ENCODE measurements at regions not wholly inside any gene's neighbourhood (a gene's known extent, or its start where the extent isn't known, plus 50 kb on each side); places are given as distances from the start of the nearest gene placed in this dataset.
"Not testable (repeated sequence)": the region's sequence is repeated elsewhere in the genome, so short reads cannot be mapped to it uniquely, and the experiment has no call there.

GRCh38 chr3:26763723-26764122 lies 141.2 kb downstream of the LRRC3B start:
- DNase-seq: no peak

DNA sequence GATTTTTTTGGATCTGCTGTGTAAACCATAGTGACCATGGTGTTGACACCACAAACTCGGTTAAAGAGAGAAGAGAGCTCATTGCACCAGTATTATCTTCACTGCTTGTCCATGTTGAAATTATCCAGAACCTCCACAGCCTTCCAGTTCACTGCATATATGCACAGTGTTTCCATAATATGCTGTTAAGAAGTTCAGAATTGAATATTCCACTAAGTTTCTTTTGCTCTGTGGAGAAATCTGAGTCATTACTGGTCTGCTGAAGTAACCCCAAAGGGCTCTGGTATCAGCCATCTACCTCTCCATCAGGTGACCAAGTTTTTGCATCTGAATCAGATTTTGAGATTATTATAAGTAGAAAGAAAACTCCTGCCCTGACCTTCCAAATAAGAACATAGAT lies 143.5 kb downstream of the LRRC3B start:
- no peak for DNase-seq

DNA sequence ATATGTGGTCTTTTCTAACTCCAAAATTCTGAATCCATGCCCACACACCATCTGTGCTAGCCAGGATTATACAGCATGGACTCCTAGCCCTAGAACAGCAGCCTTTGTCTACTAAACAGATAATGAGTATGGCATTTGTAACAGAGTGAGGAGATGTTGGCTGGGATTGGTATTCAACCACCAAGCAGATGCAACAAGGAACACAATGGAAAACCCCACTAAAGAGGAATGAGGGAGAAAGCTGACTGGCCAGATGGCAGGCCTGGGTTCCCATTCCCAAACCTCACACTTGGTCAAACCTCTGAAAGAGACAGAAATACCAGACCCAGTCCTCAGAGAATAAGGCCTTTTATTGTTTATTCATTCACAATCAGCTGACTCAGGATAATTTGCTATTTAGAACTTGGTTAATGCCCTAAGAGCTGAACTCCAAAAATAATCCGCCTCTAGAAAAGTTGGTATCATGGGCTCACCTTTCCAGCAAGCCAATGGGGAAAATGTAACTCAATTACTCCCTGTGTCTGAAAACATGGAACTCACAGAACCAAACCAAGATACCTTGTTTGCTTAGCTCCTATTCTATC lies 145.6 kb downstream of the LRRC3B start:
- no peak for DNase-seq

DNA sequence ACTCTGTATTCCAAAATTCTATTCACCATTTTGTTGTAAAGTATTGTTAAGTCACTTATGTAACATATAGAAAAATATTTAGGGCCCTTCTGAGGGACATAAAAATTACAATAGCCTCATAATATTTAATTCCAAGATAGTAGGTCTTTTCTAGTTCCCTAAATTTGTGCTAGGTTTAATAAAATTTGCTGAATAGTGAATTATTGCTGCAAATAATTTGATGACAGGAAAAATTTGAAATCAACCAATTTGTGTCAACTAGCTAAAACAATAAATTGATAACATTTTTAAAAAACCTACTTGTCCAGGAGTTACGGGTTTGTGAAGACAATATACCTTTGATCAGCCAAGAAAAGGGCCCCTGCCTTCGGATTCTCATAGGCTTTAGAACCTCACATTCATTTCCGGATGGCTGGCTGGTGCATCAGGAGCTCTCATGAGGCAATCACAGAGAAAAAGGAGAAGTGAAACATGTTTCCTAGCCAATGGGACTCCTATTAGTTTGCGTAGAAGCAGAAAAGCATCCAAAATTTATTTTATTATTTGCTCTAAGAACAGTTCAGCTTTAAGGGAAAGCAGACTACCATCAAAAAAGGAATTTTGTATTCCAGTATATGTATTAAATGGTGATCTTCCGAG lies 177.2 kb downstream of the LRRC3B start:
- DNase-seq: no peak

- no peak for DNase-seq
These were observed 184.7 kb downstream of the LRRC3B start for GRCh38 chr3:26807272-26807671.

DNA sequence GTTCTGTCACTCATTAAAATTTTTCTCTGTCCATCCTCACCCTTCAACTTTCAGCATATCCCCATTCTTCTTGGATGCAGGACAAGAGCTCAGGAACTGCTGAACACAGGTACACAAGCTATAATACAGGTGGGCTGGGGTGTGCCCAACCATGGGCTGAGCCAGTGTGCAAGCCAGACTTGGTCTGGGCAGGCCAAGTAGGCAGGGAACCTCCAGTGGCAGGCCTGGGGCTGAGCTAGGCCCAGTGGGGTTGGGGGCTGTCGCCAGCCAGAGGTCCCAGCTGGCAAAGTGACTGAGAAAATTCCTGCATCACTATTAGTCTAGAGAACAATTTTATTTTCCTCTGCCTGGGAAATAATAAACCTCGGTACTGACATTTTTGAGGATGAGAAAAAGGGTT lies 202.9 kb downstream of the LRRC3B start:
- DNase-seq: no peak

DNA sequence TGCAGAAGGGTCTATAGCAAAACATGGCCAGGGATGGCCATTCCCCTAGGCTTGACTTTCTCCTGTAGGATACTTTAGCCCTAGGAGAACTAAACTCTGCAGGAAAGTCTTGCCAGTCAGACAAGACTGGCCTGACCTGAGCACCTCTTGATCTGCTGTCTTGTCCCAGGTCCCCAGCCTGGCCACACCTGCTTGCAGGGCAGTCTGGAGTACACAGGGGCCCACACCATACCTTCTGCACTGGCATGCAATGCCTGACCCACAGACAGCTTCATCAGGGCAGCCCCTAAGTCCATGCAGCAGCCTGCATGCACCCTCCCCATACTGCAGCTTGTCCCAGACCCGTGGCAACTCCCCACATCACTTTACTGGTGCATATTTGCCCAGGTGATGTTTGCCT lies 204.6 kb downstream of the LRRC3B start:
- no peak for DNase-seq

DNA sequence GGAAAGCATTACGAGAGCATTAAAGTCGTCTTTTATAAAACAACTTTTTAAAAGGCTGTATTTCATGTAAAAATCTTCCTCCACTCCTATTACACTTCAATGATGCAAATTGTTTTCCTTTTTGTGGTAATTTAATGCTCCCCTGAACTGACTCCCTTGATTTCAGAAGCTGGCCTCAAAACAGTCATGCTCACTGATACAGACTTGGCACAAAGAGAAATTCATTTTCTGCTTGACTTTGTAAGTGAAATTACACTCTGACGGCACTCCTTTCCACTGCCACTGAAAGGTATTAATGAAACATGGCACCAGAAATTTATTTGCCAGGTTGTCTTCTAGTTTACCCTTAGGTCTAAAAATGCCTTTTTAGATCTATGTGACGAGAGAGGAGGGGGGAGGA lies 215.5 kb downstream of the LRRC3B start:
- DNase-seq: no peak

DNA sequence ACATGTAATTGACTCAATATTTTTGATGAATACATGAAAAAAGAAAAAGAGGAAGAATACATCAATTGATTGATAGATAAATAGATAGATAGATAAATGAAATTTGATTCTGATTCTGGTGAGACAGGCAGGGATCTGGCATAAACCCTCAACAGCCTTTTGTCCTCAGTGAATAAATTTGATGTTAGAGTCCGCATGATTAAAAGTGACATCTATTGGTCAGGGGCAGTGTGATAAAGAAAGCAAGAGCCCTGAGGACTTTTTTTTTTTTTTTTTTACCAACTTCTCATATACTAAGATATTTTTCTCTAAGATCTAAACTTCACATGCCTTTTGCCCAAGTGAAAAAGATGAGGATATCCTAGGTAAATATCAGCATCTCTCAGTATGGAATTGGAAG lies 216.4 kb downstream of the LRRC3B start:
- DNase-seq: no peak

DNA sequence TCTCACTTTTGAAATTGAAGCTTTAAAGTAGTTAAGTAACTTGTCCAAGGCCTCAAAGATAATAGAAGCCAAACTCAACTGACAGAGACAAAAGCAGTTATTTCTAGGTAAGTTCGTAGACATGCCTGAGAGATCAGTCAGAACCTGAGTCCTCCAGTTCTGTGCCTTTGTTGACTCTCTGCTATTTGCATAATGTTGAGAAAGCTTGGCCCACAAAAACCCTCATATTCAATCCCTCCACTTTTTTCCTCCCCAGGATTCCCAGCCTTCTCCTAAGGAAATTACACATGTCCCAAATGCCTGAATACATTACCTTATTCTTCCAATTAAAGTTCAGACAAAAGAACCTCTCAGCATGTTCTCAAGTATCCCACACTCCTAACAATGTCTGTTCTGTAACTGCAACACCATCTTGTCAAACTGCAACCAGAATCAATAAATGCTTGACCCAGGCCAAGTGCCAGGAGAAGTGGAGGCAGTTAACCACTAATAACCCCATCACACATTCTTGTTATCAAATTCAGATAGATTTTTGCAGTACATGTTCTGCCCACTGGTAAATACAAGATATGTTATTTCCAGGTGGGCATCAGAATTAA lies 217.8 kb downstream of the LRRC3B start:
- DNase-seq: no peak

GRCh38 chr3:26845194-26845593 lies 222.6 kb downstream of the LRRC3B start:
- DNase-seq: no peak

- DNase-seq: no peak
These were observed 225.1 kb downstream of the LRRC3B start for GRCh38 chr3:26847680-26848079.

DNA sequence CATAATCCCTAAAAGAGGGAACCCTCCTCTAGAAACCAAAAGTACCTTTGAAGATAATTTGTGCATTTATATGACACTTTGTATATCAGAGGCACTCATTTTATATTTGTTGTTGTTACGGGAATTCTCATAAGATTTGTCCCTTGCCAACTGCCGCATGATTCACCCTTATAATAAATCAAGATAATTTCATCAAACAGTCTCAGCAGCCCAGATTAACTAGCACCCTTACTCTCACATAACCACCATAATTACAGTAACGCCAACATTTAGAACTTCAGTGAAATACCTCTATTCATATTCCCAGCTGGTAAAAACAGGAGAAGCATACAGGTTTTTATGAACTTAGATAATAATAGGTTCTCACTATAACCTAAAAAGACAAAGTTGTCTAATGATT lies 271.9 kb downstream of the LRRC3B start:
- DNase-seq: no peak

- DNase-seq: no peak
These were observed 292.6 kb downstream of the LRRC3B start for GRCh38 chr3:26915208-26915607.

DNA sequence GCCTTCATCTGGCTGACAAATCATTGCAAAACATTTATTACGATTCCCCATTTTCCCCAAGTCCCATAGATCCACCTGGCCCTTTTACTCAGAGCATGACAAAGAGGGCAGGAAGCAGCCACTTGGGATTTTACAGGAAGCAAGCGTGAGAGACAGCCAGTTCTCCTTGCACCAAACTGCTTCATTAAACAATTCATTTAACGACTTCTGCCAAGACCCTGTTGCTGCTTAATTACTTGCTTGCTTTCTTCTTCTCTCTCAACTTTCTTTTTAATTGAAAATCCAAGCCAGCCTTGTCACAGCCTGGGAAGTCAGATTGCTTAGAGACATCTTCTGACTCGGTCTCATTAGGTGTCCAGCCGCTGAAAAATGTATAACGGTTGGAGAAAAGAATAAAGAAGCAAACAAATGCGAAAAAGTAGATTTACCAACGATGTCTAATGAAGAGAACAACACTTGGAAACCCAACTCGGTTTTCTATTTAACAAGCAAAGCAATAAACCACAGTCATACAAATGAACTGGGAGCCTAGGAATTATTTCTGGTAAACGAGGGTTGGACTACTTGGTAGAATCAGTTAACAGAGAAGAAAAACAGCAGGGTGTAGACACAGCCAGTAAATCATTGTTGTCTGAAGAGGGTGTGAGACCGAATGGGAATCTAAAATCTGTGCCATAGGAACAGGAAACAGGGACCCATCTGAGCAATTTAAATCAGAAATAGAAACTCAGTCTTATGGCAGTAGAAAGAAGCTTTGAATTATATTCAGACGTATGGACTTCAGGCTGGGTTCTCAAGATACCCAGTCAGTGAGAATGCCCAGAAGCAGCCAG lies 298.3 kb downstream of the LRRC3B start:
- DNase-seq: no peak

GRCh38 chr3:26931896-26932295 lies 309.3 kb downstream of the LRRC3B start:
- no peak for DNase-seq

- no peak for DNase-seq
These were observed 310.2 kb downstream of the LRRC3B start for GRCh38 chr3:26932752-26933151.

DNA sequence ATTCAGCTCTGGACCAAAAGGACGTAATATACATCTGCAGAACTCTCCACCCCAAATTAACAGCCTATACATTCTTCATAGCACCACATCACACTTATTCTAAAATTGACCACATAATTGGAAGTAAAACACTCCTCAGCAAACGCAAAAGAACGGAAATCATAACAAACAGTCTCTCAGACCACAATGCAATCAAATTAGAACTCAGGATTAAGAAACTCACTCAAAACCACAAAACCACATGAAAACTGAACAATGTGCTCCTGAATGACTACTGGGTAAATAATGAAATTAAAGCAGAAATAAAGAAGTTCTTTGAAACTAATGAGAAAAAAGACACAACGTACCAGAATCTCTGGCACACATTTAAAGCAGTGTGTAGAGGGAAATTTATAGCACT lies 322.9 kb downstream of the LRRC3B start:
- DNase-seq: not testable (repeated sequence)

- no peak for DNase-seq
These were observed 337.8 kb downstream of the LRRC3B start for GRCh38 chr3:26960382-26960781.

DNA sequence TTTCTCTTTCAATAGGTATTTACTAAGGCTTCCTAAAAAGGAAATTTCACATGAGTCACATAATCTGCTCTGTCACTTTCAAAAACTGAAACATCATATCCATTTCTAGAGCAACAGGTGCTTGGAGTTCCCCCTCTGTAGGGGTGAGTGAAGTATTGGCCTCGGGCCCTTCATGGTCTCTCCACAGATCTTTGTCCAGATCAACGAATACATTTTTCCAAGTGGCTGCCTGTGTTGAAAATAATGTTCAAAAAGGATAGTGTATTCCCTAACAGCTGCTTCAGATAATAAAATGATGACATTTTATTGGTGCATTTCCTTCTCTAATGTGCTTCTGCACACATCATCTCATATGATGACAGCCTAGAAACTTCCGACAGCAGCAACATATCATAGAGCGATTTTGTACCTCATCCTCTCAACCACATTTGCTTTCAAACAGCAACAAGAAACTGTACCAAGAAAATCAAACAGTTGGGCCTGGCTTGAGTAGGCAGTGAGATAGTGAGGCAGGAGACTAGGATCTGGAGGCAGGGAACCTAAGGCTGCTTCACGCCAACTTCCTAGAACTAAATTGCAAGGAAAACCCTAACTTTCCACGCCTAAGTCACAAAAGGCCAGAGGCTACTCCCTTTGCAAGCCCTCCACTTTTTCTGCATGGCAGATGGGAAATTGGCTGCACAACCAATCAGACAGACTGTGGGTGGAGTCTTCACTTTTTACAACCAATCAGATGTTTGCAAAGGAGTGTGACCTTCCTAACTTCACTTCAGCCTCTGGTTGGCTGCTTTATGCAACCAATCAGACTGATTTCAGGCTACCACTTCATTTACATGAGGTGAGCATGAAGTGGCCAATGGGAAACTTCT lies 340.2 kb downstream of the LRRC3B start:
- no peak for DNase-seq

DNA sequence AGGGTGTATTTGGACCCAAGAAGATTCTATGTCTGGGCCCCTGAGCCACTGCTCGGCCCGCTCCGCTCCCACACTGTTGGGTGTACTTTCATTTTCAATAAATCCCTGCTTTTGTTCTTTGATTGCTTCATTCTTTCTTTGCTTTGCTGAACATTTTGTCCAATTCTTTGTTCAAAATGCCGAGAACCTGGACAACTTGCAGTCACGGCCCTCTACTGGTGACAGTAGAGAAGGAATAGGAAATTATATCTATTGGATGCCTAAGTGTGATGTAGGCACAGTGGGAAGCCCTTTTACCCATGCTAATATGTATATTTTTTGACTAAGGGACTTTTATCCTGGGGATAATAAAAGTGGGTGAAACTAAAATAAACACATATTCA lies 340.8 kb downstream of the LRRC3B start:
- no peak for DNase-seq

DNA sequence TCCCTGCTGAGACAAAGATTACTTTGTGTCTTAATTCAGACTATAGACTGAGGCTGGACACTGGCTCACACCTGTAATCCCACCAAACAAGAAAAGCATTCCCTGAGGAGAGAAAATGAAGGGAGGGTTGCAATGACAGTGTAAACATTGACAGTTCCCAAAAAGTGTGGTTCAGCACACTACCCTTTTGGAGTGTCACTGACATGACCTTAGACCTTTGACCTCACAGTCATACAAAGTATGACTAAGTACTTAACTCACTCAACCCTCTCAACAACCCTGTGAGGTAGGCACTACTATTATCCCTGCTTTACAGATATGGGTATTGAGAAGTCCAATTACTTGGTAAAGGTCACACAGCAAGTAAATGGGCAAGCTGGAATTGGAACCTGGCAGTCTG lies 341.7 kb downstream of the LRRC3B start:
- no peak for DNase-seq

GRCh38 chr3:26964836-26965235 lies 342.3 kb downstream of the LRRC3B start:
- DNase-seq: no peak

All from DMS79 treated with DMSO at 0.1 percent for 48 hours (cell line).